ENCODE measurements at regions not wholly inside any gene's neighbourhood (a gene's known extent, or its start where the extent isn't known, plus 50 kb on each side); places are given as distances from the start of the nearest gene placed in this dataset.
"Not testable (repeated sequence)": the region's sequence is repeated elsewhere in the genome, so short reads cannot be mapped to it uniquely, and the experiment has no call there.

GRCh38 chr5:154601014-154601413, 123.0 kb upstream of the HAND1 start:
- Histone ChIP-seq H3K27me3 (peaks cover 46% of the 10 kb centered on the region), H3K27ac (no peak overlapping the region), H3K4me3 (no peak overlapping the region), H3K36me3 (no peaks in the 10 kb centered on the region), H3K9me3 (no peaks in the 10 kb centered on the region), H3K4me1 (peaks cover 0 to 7% (median 3%) of the 10 kb centered on the region in 3 donors)
- TF ChIP-seq POLR2A (IDR thresholded peaks at IDR 0.05) (no peak), POLR2AphosphoS5 (IDR thresholded peaks at IDR 0.05) (no peak), EP300 (IDR thresholded peaks at IDR 0.05) (no peak), CTCF (IDR thresholded peaks at IDR 0.05) (no peak)
- 56 to 100% methylated on average over 1 to 2 of the region's 7 CpGs for WGBS, 2 donors (ENCODE audit: low coverage in 1 of 2)
- ATAC-seq = no peak

GRCh38 chr5:154598021-154598420, 120.0 kb upstream of the HAND1 start:
- H3K36me3 ChIP-seq = no peaks in the 10 kb centered on the region
- H3K4me3 ChIP-seq = no peak overlapping the region
- no peak overlapping the region for H3K27ac ChIP-seq
- no peak for TF ChIP-seq EP300 (IDR thresholded peaks at IDR 0.05)
- no peak for TF ChIP-seq POLR2A (IDR thresholded peaks at IDR 0.05)
- TF ChIP-seq CTCF (IDR thresholded peaks at IDR 0.05) = no peak
- no peak for TF ChIP-seq POLR2AphosphoS5 (IDR thresholded peaks at IDR 0.05)
- no peaks in the 10 kb centered on the region for H3K9me3 ChIP-seq
- no peak for ATAC-seq
- H3K4me1 ChIP-seq = no peaks in the 10 kb centered on the region
- 79 to 92% methylated on average over 2 of the region's 2 CpGs for WGBS, 2 donors (ENCODE audit: low coverage in 1 of 2)
- H3K27me3 ChIP-seq = peaks cover 34% of the 10 kb centered on the region

- peaks cover 34% of the 10 kb centered on the region for H3K27me3 ChIP-seq
- not testable (repeated sequence) for H3K36me3 ChIP-seq, H3K4me3 ChIP-seq, H3K9me3 ChIP-seq, H3K4me1 ChIP-seq, ATAC-seq, H3K27ac ChIP-seq
- WGBS, 2 donors (ENCODE audit: low coverage in 1 of 2) = 75% methylated on average over 5 of the region's 5 CpGs
Observed at GRCh38 chr5:154596844-154597243, 118.8 kb upstream of the HAND1 start.

- H3K27ac ChIP-seq = no peak overlapping the region
- H3K4me3 ChIP-seq = no peak overlapping the region
- ATAC-seq = no peak
- H3K9me3 ChIP-seq = no peaks in the 10 kb centered on the region
- H3K36me3 ChIP-seq = no peaks in the 10 kb centered on the region
- whole genome bisulfite sequencing, 2 donors (ENCODE audit: low coverage in 1 of 2) = 40% methylated on average over 3 of the region's 9 CpGs; no CpG with 5 or more reads in 1 of the 2 donors
- peaks cover 28% of the 10 kb centered on the region for H3K27me3 ChIP-seq
- no peaks in the 10 kb centered on the region for H3K4me1 ChIP-seq
- no peak for TF ChIP-seq POLR2AphosphoS5 (IDR thresholded peaks at IDR 0.05)
- no peak for TF ChIP-seq POLR2A (IDR thresholded peaks at IDR 0.05)
- TF ChIP-seq EP300 (IDR thresholded peaks at IDR 0.05) = no peak
- no peak for TF ChIP-seq CTCF (IDR thresholded peaks at IDR 0.05)
Observed at GRCh38 chr5:154595662-154596061, 117.6 kb upstream of the HAND1 start.

GRCh38 chr5:154593796-154594195, 115.8 kb upstream of the HAND1 start:
- Histone ChIP-seq H3K4me1 (no peaks in the 10 kb centered on the region), H3K4me3 (no peak overlapping the region), H3K27ac (no peak overlapping the region), H3K27me3 (peaks cover 11% of the 10 kb centered on the region), H3K9me3 (no peaks in the 10 kb centered on the region), H3K36me3 (no peaks in the 10 kb centered on the region)
- TF ChIP-seq EP300 (IDR thresholded peaks at IDR 0.05) (no peak), CTCF (IDR thresholded peaks at IDR 0.05) (no peak), POLR2AphosphoS5 (IDR thresholded peaks at IDR 0.05) (no peak), POLR2A (IDR thresholded peaks at IDR 0.05) (no peak)
- no peak for ATAC-seq

- 38 to 63% methylated on average over 3 of the region's 3 CpGs for WGBS, 2 donors (ENCODE audit: low coverage in 1 of 2)
- Histone ChIP-seq H3K4me1 (no peaks in the 10 kb centered on the region), H3K4me3 (no peak overlapping the region), H3K27me3 (peaks cover 4% of the 10 kb centered on the region), H3K36me3 (no peaks in the 10 kb centered on the region), H3K9me3 (no peaks in the 10 kb centered on the region), H3K27ac (no peak overlapping the region)
- ATAC-seq = no peak
- TF ChIP-seq CTCF (IDR thresholded peaks at IDR 0.05) (no peak), POLR2A (IDR thresholded peaks at IDR 0.05) (no peak), POLR2AphosphoS5 (IDR thresholded peaks at IDR 0.05) (no peak), EP300 (IDR thresholded peaks at IDR 0.05) (no peak)
Observed at GRCh38 chr5:154593071-154593470, 115.0 kb upstream of the HAND1 start.
